ENCODE measurements at regions not wholly inside any gene's neighbourhood (a gene's known extent, or its start where the extent isn't known, plus 50 kb on each side); places are given as distances from the start of the nearest gene placed in this dataset.

GRCh38 chr10:111506266-111507034 lies 429.6 kb downstream of the ADRA2A start:
- POLR2A ChIA-PET = no interaction called here

GRCh38 chr10:111511751-111512150 lies 434.9 kb downstream of the ADRA2A start:
- Histone ChIP-seq H3K4me1 (ENCODE audit: control insufficient read depth, insufficient read depth, low read length) (no peaks in the 10 kb centered on the region), H3K27ac (ENCODE audit: extremely low read depth, low read depth, low read length) (no peak overlapping the region), H3K4me3 (ENCODE audit: low read depth, low read length) (no peak overlapping the region), H3K36me3 (ENCODE audit: control insufficient read depth in 2 of 2, insufficient read depth in 1 of 2, low read length in 2 of 2) (no peaks in the 10 kb centered on the region), H3K9me3 (ENCODE audit: control insufficient read depth, insufficient read depth, low read depth, low read length) (no peaks in the 10 kb centered on the region)
- ChIA-PET POLR2A (no interaction called here), CTCF (no interaction called here)
- TF ChIP-seq ZNF280D (tag by site-specific recombination; IDR thresholded peaks at IDR 0.05) = no peak
- peak; percentile 94 for TF ChIP-seq REST (tag by site-specific recombination; IDR thresholded peaks at IDR 0.05)

More at GRCh38 chr10:111506266-111507034, 429.6 kb downstream of the ADRA2A start:
- Histone ChIP-seq H3K4me1 (ENCODE audit: control insufficient read depth, insufficient read depth, low read length) (no peaks in the 10 kb centered on the region), H3K36me3 (ENCODE audit: control insufficient read depth in 2 of 2, insufficient read depth in 1 of 2, low read length in 2 of 2) (no peaks in the 10 kb centered on the region), H3K9me3 (ENCODE audit: control insufficient read depth, insufficient read depth, low read depth, low read length) (no peaks in the 10 kb centered on the region), H3K4me3 (ENCODE audit: low read depth, low read length) (no peak overlapping the region), H3K27ac (ENCODE audit: extremely low read depth, low read depth, low read length) (no peak overlapping the region)
- CTCF ChIA-PET = interaction anchor here (0.6 to 0.7 kb wide), 2 partner anchors 38 to 633 kb away, joined by 3 read pairs; no protein-coding TSS in a partner anchor
- TF ChIP-seq ZNF843 (tag by site-specific recombination; IDR thresholded peaks at IDR 0.05) = no peak
- no peak for TF ChIP-seq ZNF211 (tag by site-specific recombination; IDR thresholded peaks at IDR 0.05; ENCODE audit: low read depth)
- no peak for TF ChIP-seq ZNF155 (tag by site-specific recombination; IDR thresholded peaks at IDR 0.05)
- no peak for TF ChIP-seq PBX3 (CRISPR knock-in tag; IDR thresholded peaks at IDR 0.05)
- TF ChIP-seq ZNF670 (tag by site-specific recombination; IDR thresholded peaks at IDR 0.05; ENCODE audit: low read depth) = no peak

- H3K4me1 ChIP-seq (ENCODE audit: control insufficient read depth, insufficient read depth, low read length) = no peaks in the 10 kb centered on the region
- H3K36me3 ChIP-seq (ENCODE audit: control insufficient read depth in 2 of 2, insufficient read depth in 1 of 2, low read length in 2 of 2) = no peaks in the 10 kb centered on the region
- no peak overlapping the region for H3K4me3 ChIP-seq (ENCODE audit: low read depth, low read length)
- no peaks in the 10 kb centered on the region for H3K9me3 ChIP-seq (ENCODE audit: control insufficient read depth, insufficient read depth, low read depth, low read length)
- CTCF ChIA-PET = no interaction called here
- POLR2A ChIA-PET = no interaction called here
- H3K27ac ChIP-seq (ENCODE audit: extremely low read depth, low read depth, low read length) = no peak overlapping the region
- no peak for TF ChIP-seq ZNF48 (tag by site-specific recombination; IDR thresholded peaks at IDR 0.05)
- no peak for TF ChIP-seq AEBP2 (tag by site-specific recombination; IDR thresholded peaks at IDR 0.05; ENCODE audit: borderline replicate concordance)
- TF ChIP-seq ZNF24 (tag by site-specific recombination; IDR thresholded peaks at IDR 0.05) = no peak
- no peak for TF ChIP-seq ZNF433 (tag by site-specific recombination; IDR thresholded peaks at IDR 0.05; ENCODE audit: low read depth)
- no peak for TF ChIP-seq ZSCAN16 (tag by site-specific recombination; IDR thresholded peaks at IDR 0.05)
- TF ChIP-seq GFI1B (tag by site-specific recombination; IDR thresholded peaks at IDR 0.05) = no peak
- no peak for TF ChIP-seq ZNF585B (tag by site-specific recombination; IDR thresholded peaks at IDR 0.05)
- TF ChIP-seq MZF1 (tag by site-specific recombination; IDR thresholded peaks at IDR 0.05; ENCODE audit: borderline replicate concordance) = no peak
- no peak for TF ChIP-seq ZNF423 (tag by site-specific recombination; IDR thresholded peaks at IDR 0.05)
- TF ChIP-seq ZNF580 (tag by site-specific recombination; IDR thresholded peaks at IDR 0.05) = no peak
These were observed 438.4 kb downstream of the ADRA2A start for GRCh38 chr10:111515264-111515663.

Measured in HEK293 (cell line).